VCaP (cell line): ENCODE measurements at regions not wholly inside any gene's neighbourhood (a gene's known extent, or its start where the extent isn't known, plus 50 kb on each side); places are given as distances from the start of the nearest gene placed in this dataset.
"Not testable (repeated sequence)": the region's sequence is repeated elsewhere in the genome, so short reads cannot be mapped to it uniquely, and the experiment has no call there.

Experiments
- H3K27ac ChIP-seq: fragments of 450-650 bp; 2 replicates; pipeline ENCODE4 v1.5.1; 2017
- CTCF ChIP-seq: fragments of 450-650 bp; conservative IDR thresholded peaks from 2 replicates; pipeline ENCODE4 v1.5.1; 2017; ENCODE audit warnings: mild to moderate bottlenecking, moderate library complexity

- no peak overlapping the region for H3K27ac ChIP-seq
- TF ChIP-seq CTCF = no peak
These were observed 110.4 kb upstream of the TRIM2 start for GRCh38 chr4:153093802-153094201.

GRCh38 chr4:153094435-153094834 lies 109.8 kb upstream of the TRIM2 start:
- TF ChIP-seq CTCF = no peak

GRCh38 chr4:153095448-153096204 lies 108.6 kb upstream of the TRIM2 start:
- TF ChIP-seq CTCF = no peak
- no peak overlapping the region for H3K27ac ChIP-seq

More at GRCh38 chr4:153094435-153094834, 109.8 kb upstream of the TRIM2 start:
- no peak overlapping the region for H3K27ac ChIP-seq

- no peak for TF ChIP-seq CTCF
- no peak overlapping the region for H3K27ac ChIP-seq
These were observed 107.9 kb upstream of the TRIM2 start for GRCh38 chr4:153096344-153096743.

- no peak for TF ChIP-seq CTCF
- H3K27ac ChIP-seq = no peak overlapping the region
These were observed 105.8 kb upstream of the TRIM2 start for GRCh38 chr4:153098427-153098826.

GRCh38 chr4:153099391-153100140 lies 104.7 kb upstream of the TRIM2 start:
- TF ChIP-seq CTCF = no peak
- no peak overlapping the region for H3K27ac ChIP-seq

GRCh38 chr4:153106736-153107135 lies 97.5 kb upstream of the TRIM2 start:
- H3K27ac ChIP-seq = not testable (repeated sequence)

- H3K27ac ChIP-seq = no peak overlapping the region
- TF ChIP-seq CTCF = no peak
These were observed 97.0 kb upstream of the TRIM2 start for GRCh38 chr4:153107246-153107645.
